Activated CD8-positive, alpha-beta memory T cell treated with anti-CD3 and anti-CD28 coated beads, Interleukin-2, amount 50 U/mL, for 48 hours (primary cell): ENCODE measurements at regions not wholly inside any gene's neighbourhood (a gene's known extent, or its start where the extent isn't known, plus 50 kb on each side); places are given as distances from the start of the nearest gene placed in this dataset.

Experiments used
- DNase-seq: peaks from one replicate; pipeline ENCODE4 v3.0.0-alpha.2; 2020

DNA sequence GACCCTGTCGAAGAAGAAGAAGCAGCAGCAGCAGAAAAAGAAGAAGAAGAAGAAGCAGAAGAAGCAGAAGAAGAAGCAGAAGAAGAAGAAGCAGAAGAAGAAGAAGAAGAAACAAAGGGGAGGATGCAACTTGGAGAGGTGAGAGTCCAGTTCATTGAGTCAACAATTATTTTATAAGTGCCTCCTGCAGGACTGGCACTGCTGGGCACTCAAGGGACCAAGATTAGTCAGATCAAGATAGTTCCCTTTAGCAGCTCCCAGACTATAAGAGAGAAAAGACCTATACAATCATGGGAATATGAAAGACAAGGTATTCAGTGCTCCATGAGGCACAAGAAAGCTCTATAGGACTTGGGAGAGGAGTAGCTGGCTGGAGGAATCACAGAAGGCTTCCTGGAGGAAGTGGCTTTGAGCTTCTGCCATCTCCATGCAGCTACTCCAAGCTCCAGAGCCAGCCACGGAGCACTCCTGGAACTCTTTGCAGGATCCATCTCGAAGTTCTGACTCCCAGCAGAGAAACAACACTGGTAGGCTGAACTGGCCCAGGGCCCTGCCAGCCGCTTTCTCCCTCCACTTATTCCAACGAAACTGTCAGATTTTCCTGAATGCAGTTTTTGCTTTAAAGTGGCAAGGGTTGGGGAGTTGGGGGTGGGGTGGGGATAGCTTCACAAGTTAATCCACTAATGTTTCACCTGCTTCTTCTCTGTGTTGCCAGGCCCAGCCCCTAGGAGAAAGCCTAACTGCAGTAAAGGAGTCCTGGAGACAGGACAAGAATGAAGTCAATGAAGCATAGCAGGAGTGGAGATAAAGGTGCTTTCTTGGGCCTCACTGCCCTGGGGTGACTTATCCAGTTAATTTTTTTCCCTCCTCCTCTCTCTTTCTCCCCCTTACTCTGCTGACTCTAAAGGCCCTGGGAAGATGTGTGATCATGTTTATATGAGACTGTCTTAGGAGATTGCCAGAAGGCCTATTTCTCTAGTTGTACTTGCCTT is 140.1 kb upstream of the PARP11 start:
- DNase-seq = no peak

DNA sequence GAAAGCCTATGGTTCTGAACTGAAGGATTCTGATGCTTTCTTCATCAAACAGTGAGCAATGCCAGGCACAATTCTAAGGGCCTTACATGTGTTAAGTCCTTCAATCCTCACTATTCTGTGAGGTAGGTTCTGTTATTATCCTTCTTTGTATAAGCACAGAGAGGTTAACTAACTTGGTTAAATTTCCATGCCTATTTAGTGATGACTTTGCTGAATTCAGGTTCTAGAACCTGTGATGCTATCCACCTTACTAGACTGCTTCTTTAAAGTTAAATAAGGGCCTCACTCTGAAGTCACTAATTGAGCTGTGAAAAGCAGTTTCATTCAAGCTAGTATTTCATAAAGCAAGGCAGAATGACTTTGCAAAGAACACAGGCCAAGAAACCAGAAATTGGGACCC is 138.9 kb upstream of the PARP11 start:
- DNase-seq = no peak

DNA sequence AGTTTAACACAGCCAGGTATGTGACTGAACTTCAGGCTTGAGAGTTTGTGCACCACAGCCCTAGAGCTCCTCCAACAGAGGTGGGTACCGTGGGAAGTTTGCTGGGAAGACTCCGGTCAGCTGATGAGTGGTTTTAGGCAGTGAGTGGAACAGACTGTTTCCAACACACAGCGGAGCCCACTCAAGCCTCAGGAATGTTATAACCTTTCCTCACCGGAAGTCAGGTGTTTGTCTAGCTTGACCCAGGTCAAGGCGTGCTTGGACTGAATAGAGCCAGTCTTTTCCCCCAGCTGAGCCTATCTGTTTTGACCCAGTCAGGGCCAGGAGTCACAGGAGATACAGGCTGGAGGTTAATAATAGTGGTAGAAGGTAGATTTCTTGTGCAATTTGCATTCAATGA is 138.4 kb upstream of the PARP11 start:
- DNase-seq = no peak

DNA sequence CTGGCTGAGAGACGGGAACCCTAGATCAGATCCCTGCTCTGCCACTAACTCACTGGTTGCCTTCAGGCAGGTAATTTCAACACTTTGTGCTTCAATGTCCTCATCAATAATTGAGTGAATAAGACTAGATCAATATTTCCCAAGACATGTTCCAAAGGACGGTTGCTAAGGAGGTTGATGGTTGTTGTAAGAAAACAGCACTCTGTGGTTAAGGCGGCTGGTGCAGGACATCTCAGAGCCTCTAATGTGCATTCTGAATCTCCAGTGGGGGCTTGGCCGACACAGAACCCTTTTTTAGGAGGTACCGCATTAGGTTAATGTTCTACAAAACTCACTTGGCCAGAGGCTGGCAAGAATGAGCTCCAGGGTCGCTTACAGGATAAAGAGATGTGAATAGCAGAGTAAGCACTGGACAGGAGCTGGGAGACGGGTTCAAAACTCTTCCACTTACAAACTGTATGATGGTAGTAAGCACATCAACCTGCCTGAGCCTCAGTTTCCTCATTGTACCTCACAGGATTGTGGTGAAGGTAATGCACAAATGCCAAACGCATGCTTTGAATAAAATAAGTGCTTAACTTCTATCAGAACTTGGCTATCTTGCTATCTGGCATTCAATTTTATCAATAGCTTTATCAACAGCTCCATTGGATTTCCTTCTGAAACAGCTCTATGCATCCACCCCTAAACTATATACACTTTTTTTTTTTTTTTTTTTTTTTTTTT is 136.9 kb upstream of the PARP11 start:
- DNase-seq = no peak

DNA sequence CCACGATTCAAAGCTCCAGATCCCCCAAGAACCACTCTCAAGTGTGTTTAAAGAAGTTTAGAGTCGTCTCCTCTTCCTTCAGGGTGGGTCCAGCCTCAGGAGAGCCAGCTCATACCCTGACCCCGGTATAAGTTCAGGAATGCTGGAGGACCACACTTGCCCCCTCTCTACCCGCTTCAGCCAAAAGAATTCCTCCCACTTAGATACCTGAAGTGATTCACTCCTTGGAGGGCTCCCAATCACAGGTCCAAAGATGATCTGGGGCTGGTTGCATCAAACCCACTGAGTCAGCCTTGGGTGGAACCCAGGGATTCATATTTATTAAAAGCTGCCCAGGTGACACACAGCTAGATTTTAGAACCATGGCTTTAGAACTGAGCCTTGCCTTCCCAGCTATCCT is 133.5 kb upstream of the PARP11 start:
- DNase-seq = no peak

DNA sequence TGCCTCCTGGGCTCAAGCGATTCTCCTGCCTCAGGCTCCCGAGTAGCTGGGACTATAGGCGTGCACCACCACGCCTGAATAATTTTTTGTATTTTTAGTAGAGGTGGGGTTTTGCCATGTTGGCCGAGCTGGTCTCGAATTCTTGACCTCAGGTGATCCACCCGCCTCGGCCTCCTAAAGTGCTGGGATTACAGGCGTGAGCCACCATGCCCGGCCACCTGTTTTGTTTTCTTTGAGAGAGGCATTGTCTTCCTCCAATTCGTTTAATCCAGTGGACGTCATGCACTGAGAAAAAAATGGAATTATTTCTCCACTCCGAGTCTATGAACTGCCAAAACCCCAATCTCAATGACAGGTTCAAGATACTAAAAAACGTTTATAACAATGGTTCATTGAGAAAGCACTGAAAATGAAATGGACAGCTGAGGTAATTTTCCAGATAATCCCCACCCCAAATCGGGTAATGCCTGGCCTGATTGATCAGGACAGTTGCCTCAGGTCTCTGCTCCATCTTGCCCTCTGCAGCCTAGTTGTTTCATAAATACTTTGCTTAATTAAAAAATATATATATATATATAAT is 132.7 kb upstream of the PARP11 start:
- no peak for DNase-seq

DNA sequence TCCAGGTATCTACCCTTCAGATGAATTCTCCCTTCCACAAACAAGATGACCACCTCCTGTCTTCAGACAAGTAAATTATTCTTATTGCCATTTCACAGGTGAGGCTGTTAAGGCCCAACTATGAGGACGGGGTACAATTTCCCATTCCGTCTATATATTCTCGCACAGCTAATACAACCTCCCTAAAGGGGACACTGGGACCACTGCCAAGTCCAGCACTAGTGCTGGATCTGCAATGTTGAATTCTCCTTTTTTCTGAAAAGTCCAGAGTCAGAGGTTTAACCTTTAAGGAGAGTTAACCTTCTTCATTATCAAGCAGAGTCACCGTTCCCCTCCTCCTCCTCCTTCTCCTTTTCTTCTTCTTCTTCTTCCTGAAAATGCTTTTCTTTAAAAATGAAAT is 130.4 kb upstream of the PARP11 start:
- DNase-seq = no peak

DNA sequence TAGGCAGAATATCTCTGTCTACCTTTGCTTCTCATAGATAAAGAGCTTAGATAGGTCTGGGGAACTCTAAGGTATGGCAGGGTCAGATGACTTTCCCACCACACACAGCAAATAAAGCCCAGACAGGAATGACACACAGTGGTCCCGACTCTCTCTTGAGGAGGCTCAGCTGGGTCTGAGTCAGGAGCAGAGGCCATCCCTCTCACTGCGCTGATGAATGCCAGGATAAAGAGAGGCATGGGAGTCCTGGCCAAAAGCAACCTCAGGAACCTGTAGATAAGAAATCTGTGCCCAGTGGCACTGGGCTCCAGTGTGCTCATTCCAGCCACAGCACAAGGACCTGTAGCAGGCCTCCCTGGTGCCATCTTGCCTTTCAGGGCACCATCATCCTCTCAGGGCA is 129.4 kb upstream of the PARP11 start:
- no peak for DNase-seq

DNA sequence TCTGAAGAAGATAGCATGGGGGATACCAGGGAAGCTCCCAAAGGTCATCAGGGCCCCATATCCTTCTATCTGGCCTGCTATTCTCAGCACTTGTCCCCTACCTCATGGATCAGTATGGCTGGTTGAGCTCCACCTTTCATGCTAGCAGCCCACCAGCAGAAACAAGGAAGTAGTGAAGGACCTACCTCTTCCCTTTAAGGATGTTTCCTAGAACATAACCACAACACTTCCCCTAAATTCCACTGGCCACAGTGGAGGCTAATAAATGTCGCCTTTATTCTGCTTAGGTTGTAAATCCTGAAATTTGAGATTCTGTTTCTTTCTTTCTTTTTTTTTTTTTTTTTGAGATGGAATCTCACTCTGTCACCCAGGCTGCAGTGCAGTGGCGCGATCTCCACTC is 128.6 kb upstream of the PARP11 start:
- no peak for DNase-seq

DNA sequence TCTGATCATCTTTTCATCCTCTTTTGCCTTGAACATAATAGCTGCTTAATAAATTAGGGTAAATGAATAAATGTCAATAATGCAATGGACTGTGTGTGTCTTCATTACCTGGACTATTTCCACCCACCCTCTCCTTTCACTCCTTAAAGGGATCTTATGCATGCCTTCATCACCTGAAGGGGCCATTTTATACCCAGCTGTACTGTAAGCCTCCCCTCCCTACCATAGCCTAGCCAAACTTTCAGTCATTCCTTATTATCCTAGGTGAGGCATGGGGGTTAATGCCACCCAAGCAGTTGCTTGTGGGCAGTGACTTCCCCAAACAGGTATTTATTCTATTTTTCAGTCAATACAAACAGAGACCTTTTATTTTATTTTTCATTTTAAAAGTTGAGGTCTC is 127.8 kb upstream of the PARP11 start:
- DNase-seq = no peak

DNA sequence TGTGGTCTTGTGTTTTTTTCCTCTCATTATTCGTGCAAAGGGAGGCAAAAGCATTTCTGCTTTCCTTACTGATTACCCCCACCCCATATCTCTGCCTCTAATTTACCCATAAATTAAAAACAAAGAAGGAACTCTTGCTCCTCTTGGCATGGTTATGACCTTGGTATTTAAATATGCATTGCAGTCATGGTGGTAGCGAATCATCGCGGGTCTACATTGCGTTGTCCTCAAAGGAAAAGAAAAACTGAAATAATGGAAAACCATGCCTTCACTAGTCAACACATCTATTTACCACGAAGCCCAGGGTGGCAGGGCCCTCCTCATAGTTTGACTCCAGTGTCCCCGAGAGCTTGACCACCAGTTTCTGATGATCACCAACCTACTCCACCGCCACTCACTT is 126.7 kb upstream of the PARP11 start:
- no peak for DNase-seq

DNA sequence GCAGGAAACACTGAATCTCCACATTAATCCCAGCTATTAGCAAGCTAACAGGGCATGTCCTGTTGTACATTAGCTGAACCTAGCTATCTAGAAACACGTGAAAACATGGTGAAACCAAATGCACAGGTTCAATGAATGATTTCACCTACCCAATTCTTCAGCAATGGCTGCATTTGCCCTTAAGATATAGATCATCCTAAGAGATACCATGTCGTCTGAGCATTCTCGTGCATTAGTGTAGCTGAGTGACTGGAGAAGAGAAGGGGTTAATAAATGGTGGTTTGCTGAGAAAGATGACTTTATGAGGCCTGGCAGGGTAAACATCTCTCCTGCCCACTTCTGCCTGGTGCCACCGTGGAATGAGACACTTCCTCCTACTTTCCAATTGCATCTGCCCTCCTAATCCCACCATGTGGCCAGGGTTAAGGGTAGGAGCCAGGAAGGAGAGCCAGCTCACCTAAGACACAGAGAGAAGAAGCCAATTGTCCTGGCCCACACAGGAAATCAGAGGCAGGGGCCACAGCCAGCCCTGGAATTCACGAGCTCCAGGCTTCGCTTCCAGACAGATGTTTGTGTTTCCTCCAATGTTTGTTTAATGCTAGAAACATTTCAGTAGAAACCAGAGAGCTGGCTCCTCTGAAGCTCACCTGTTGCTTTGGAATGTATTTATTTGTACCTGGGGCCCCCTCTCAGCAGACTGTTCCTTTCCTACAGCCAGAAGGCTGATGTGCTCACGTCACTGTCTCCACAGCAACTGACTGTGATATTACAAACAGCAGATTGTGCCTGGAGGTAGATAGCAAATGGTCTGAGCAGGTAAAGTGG is 126.0 kb upstream of the PARP11 start:
- DNase-seq = no peak

DNA sequence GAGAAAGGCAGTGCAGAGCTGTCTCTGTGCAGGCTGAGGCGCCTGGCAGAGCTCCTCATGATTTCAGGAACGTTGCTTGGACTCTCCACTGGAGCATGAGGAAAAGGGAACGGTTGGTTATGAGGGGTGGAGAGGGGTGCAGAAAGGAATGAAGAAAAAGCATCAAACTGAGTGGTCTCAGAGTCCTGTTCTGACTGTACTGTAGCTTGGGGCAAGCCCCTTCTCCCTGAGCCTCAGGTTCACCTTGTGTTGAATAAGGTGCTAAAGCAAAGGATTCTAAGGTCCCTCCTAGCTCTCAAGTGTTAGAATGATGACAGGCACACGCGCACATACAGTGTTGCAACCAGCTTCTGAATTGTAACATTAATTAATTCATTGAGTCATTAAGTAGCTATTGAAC is 125.2 kb upstream of the PARP11 start:
- no peak for DNase-seq

DNA sequence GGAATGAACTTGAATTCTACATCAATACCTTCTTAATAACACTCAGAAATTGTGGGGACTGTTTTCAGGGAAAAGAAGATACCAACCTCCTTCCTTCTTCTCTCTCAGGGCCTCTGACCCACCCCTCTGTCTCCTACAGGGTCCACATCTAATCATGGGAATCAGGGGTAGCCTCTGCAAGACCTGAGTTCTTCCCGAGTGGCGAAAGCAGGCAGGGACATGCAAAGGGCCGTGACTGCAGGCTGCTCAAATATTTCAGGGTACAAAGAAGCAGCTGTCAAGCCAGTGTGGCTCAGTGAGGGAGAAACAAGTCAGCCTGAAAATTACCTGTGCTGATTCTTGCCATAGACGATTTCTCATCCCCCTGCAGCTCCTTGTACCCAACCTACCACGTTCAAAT is 123.1 kb upstream of the PARP11 start:
- no peak for DNase-seq

DNA sequence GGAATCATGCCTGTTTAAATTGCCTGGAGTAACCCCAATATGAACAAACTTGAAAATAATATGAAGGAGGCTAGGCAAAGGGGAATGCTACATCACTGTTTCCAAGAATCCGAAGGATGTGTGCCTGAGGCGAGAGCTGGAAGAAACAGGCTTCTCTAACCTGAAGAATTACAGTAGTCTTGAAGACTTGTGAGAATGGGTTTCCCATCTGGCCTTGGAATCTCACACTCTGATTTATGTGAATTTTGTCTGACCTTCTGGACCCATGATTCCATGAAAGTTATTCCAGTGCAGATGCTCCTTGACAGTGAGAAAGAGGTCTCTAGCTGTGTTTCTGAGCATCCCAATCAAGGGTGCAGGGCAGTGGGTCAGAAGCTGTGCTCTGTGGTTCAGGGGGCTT is 122.1 kb upstream of the PARP11 start:
- DNase-seq = no peak

DNA sequence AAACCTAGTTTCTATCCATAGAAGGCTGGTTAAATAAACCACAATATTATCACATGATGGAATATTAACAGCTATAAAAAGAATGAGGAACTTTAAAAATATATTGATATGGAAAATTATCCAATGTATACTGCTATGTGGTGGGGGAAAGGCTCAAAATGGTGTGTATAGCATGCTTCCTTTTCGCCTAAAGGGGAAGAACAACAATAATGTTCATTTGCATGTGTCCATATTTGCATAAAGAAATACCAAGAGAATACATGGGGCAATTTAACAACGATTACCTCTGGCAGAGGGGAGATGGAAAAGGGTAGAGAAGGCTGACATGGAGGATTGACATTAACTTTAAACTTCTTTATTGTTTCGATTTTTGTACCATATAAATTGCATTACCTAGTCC is 121.3 kb upstream of the PARP11 start:
- no peak for DNase-seq

DNA sequence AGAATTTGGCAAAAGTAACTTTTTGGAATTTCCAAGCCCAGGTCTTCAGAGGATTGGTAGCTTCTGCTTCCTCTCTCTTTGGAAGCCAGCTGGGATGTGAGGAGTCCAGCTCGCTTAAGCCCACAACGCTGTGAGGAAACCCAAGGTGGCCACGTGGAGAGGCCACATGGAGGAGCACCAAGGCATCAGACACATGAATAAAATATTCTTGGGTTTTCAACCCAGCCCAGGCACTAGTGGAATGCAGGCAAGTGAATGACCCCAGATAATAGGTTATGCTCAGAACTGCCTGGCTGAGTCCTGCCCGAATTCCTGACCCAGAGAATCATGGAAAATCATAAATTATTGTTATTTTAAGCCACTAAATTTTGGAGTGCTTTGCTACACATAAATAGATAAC is 119.7 kb upstream of the PARP11 start:
- no peak for DNase-seq

DNA sequence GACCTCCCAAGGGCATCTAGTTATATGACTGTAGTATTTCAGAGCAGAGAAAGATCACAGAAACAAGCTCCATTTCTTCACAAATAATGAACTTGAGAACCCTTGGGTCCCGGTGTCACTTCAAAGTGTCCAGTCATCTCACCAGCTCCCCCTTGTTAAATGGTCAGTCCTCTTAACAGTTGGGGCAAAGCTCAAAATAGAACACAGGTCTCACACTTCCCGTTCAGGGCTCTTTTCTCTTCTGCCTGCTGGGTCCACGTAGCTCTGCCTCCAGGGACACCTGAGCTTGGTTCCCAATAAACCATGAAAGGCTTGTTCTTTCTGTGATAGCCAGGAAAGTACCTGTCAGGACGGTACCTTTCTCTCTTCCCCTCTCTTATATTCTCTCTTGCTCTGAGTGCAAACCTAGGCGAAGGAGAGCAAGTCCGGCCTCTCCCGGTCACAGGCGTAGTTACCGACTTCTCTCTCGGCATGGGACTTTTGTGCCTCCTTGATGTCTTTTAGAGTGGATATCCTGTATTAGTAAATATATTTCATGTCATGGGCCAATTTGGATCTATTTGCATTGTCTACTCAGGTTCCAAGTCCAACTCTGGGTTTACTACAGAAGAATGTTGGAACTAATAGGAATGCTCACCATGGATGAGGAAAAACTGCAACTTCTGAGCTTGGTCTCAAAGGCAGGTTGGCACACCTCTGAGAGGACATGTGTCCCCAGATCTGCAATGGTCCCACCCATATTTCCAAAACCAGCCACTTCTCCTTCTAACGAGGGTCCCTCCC is 118.8 kb upstream of the PARP11 start:
- no peak for DNase-seq

DNA sequence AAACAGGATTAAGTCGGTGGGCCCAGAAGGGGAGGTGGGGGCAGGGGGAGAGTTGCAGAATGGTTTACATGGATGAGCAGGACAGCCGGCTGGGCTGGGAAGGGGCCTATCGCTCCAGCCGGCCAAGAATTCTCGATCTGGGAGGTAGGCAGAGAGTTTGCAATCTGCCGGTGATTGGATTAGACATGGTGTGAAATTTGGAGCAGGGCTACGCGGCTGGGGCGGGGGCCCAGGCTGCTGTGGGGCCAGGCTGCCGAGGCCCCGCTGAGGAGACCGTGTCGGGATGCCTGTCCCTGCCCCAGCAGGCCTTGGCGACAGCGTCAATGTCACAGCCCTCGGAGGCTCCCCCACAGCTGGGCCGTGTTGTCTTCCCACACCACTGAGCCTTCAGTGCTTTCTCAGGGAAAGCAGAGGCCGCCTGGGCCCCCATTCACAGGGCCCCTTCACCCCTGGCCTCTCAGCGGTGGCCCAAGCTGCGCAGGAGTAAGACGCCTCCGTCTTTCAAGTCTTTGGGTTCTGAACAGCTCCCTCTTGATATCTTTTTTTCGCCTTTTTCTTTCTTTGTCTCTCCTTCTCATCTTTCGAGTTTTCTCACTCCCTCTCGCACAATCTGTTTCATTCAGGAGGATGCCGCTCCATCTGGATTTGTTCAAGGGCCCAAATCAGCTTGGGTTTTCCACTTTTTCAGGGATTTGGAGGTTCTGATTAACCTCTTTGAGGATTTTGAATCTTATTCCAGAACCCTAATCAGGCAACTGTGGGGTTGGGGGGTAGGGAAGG is 117.5 kb upstream of the PARP11 start:
- no peak for DNase-seq

DNA sequence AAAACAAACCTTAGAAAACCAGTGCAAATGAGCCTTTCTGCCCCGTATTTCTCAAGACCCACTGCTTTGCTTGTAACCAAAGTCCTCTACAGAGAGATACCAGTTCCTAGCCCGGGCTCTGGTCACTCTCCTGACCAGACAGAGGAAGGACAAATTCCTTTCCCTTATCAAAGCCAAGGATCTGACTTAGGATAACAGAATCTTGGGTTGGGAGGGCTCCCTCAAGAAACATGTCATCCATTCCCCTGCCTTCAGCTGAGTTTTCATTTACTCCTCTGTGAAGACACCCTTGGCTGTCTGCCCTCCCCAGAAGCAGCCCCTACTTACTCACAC is 116.0 kb upstream of the PARP11 start:
- DNase-seq = no peak

DNA sequence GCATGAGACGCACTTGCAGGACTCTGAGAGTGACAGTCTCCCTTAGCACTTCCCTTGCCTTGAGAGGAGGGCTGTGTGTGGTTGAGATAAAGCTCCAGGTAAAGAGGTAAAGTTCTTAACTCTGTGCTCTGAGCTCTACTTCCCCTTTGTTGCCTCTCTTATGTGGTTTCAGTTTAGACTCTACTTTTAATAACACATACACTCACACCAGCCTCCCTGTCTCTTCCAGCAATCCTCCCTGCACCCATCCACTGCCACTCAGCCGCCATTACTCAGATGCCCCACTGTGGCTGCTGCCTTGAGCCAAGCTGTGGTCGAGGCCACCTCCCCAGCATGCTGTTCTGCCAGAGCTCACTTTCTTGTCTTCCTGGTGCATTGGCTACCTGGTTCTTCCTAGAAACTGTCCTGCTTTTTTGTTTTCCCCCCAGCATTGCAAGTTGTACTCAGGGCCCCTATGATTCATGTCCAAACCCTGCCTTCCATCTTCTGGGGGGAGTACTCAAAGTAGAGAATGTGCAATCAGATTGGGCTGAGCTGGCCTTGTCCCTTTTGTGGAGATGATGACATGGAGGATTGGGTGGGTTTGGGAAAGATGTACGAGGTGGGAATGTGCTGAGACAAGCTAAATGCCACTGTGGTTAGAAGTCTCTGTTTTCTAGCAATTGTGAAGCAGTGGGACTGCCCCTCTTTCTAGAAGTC is 115.5 kb upstream of the PARP11 start:
- no peak for DNase-seq
